NT2/D1 (cell line): ENCODE measurements at regions not wholly inside any gene's neighbourhood (a gene's known extent, or its start where the extent isn't known, plus 50 kb on each side); places are given as distances from the start of the nearest gene placed in this dataset.

ENCODE experiments used
- DNase-seq: peaks from one replicate; pipeline ENCODE4 v3.0.0-alpha.2; 2011; ENCODE audit warnings: low read depth, low spot score
- H3K27me3 ChIP-seq: 2 replicates; pipeline ENCODE4 v1.6.0; 2011; ENCODE audit warnings: mild to moderate bottlenecking; ENCODE audit not compliant: insufficient read length, insufficient read depth
- H3K36me3 ChIP-seq: 2 replicates; pipeline ENCODE4 v1.6.1; 2011; ENCODE audit warnings: mild to moderate bottlenecking, low read length, mixed read lengths; ENCODE audit not compliant: insufficient read depth, insufficient read length
- H3K4me1 ChIP-seq: 2 replicates; pipeline ENCODE4 v1.5.1; 2011; ENCODE audit not compliant: insufficient read depth, insufficient read length
- H3K4me3 ChIP-seq: 2 replicates; pipeline ENCODE4 v1.5.1; 2011; ENCODE audit warnings: low read depth; ENCODE audit not compliant: insufficient read length
- H3K9ac ChIP-seq: 2 replicates; pipeline ENCODE4 v1.6.0; 2011; ENCODE audit warnings: low read depth; ENCODE audit not compliant: insufficient read length
- H3K9me3 ChIP-seq: 2 replicates; pipeline ENCODE4 v1.5.1; 2011; ENCODE audit warnings: mild to moderate bottlenecking, low read length; ENCODE audit not compliant: insufficient read depth
- SUZ12 ChIP-seq: IDR thresholded peaks from 2 replicates; pipeline ENCODE4 v1.6.1; 2011; ENCODE audit not compliant: insufficient read length, insufficient read depth; ENCODE audit errors: extremely low read depth
- YY1 ChIP-seq: IDR thresholded peaks from 2 replicates; pipeline ENCODE4 v1.6.1; 2011; ENCODE audit not compliant: insufficient read length, insufficient read depth
- ZNF274 ChIP-seq: IDR thresholded peaks from 2 replicates; pipeline ENCODE4 v1.6.1; 2011; ENCODE audit warnings: mild to moderate bottlenecking, low read depth, low read length

GRCh38 chr12:13283867-13284266 lies 87.3 kb downstream of the EMP1 start:
- TF ChIP-seq ZNF274 (no peak), YY1 (no peak), SUZ12 (no peak)
- peaks cover 20% of the 10 kb centered on the region for H3K27me3 ChIP-seq
- no peaks in the 10 kb centered on the region for H3K36me3 ChIP-seq
- peaks cover 18% of the 10 kb centered on the region; the same call in 1 of the 2 replicates for H3K9me3 ChIP-seq
- no peak overlapping the region for H3K4me3 ChIP-seq
- no peak overlapping the region for H3K9ac ChIP-seq
- DNase-seq, result no peak
- no peaks in the 10 kb centered on the region for H3K4me1 ChIP-seq

DNA sequence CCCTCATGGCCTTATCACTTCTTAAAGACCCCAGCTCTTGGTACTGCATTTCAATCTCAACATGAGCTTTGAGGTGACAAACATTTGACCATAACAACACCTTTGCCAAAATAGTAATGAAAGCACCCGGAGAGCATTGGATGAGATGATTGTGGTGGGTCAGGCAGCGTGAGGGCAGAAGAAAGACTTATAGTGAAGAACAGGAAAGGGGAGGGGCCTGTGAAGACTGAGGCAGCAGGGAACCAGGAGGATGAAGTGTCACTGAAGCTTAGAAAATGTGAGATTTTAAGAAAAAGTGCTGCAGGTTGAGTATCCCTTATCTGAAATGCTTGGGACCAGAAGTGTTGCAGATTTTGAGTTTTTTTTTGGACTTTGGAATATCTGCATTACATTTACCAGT lies 86.3 kb downstream of the EMP1 start:
- Histone ChIP-seq H3K9ac (no peak overlapping the region), H3K27me3 (peaks cover 27% of the 10 kb centered on the region), H3K36me3 (no peaks in the 10 kb centered on the region), H3K4me3 (no peak overlapping the region), H3K4me1 (peaks cover 4% of the 10 kb centered on the region), H3K9me3 (peaks cover 18% of the 10 kb centered on the region; the same call in 1 of the 2 replicates)
- TF ChIP-seq YY1, result no peak
- no peak for TF ChIP-seq SUZ12
- no peak for TF ChIP-seq ZNF274
- DNase-seq, result no peak

DNA sequence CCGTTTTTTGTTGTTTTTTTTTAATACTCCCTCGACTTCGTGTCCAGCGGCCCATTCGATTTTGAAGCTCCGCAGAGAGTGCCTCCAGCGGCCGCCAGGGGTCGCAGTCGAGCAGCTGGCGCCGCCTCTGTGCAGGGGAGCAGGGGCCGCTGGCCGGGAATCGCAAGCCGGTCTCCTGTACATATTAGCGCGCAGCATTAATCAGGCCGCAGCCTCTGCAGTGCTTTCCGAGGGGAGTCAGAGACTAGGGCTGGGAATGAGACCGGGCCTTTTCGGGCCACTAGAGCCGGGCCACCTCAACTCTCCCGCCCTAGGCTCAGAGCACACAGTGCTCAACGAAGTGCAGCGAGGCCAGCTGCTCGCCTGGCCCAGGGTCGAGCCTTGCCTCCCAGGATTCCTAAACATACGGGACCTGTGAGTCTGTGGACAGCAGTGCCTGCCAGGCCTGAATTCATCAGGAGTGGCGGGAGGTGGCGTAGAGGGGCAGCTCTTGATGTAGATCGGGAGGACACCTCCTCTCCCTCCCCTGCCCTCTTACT lies 81.8 kb downstream of the EMP1 start:
- peak; percentile 91 for DNase-seq
- H3K4me1 ChIP-seq, result peaks cover 6% of the 10 kb centered on the region
- H3K9ac ChIP-seq, result peak overlapping the region; percentile 76
- TF ChIP-seq SUZ12 (peak; percentile 20), YY1 (no peak)
- H3K27me3 ChIP-seq, result peaks cover 30% of the 10 kb centered on the region
- peaks cover 6% of the 10 kb centered on the region; the same call in 1 of the 2 replicates for H3K9me3 ChIP-seq
- H3K4me3 ChIP-seq, result peak overlapping the region; percentile 13
- no peaks in the 10 kb centered on the region for H3K36me3 ChIP-seq

DNA sequence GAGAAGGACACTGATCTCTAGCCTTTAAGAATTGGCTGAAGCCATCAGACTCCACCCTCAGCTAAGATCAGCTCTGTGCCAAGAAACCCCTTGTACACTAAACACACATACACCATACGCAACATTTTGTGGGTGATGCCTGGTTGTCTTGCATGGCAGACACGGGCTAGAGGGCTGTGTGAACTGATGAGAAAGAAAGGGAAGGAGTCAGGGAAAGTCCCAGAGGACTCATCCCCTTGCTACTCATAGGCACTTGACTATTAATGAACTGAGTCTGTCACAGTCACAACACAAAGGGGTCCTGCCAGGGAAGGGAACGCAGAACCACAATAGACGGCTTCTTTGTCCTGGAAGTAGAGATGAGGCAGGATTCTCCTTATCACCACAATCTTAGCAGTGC lies 80.8 kb downstream of the EMP1 start:
- Histone ChIP-seq H3K4me1 (peaks cover 6% of the 10 kb centered on the region), H3K4me3 (no peak overlapping the region), H3K9ac (no peak overlapping the region), H3K36me3 (no peaks in the 10 kb centered on the region), H3K27me3 (peaks cover 30% of the 10 kb centered on the region), H3K9me3 (peaks cover 6% of the 10 kb centered on the region; the same call in 1 of the 2 replicates)
- TF ChIP-seq YY1, result no peak
- no peak for TF ChIP-seq ZNF274
- TF ChIP-seq SUZ12, result no peak
- no peak for DNase-seq

GRCh38 chr12:13275241-13276085 lies 78.9 kb downstream of the EMP1 start:
- H3K9ac ChIP-seq, result no peak overlapping the region
- H3K4me3 ChIP-seq, result no peak overlapping the region
- H3K36me3 ChIP-seq, result no peaks in the 10 kb centered on the region
- H3K4me1 ChIP-seq, result peaks cover 6% of the 10 kb centered on the region
- peaks cover 6% of the 10 kb centered on the region; the same call in 1 of the 2 replicates for H3K9me3 ChIP-seq
- peaks cover 25% of the 10 kb centered on the region for H3K27me3 ChIP-seq
- TF ChIP-seq SUZ12 (no peak), ZNF274 (no peak), YY1 (no peak)
- DNase-seq, result no peak

DNA sequence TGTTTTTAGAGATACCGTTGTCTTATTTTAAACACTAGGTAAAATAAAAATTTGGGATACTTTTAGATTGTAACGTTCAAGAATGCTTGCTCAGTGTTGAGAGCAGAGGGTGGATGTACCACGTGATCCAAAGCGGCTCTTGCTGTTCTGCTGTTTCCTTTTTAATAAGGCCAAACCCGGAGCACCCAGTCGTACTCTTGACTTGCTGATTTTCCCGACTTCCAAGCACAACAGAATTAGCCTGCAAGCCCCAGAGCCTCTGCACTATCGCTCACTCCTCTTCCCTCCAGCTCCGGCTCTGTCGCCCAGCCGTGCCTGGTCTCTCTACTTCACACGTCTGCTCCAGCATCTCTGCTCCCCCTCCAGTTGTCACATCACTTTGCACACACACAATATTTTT lies 77.3 kb downstream of the EMP1 start:
- Histone ChIP-seq H3K9ac (no peak overlapping the region), H3K27me3 (peaks cover 9% of the 10 kb centered on the region), H3K4me3 (no peak overlapping the region), H3K4me1 (peaks cover 6% of the 10 kb centered on the region), H3K36me3 (no peaks in the 10 kb centered on the region), H3K9me3 (no peaks in the 10 kb centered on the region; the same call in 1 of the 2 replicates)
- TF ChIP-seq ZNF274, result no peak
- no peak for TF ChIP-seq SUZ12
- no peak for TF ChIP-seq YY1
- no peak for DNase-seq

- H3K9me3 ChIP-seq, result no peaks in the 10 kb centered on the region; the same call in 1 of the 2 replicates
- H3K4me1 ChIP-seq, result peaks cover 3% of the 10 kb centered on the region
- peaks cover 3% of the 10 kb centered on the region for H3K27me3 ChIP-seq
- TF ChIP-seq SUZ12 (no peak), ZNF274 (no peak), YY1 (no peak)
- H3K36me3 ChIP-seq, result no peaks in the 10 kb centered on the region
- no peak for DNase-seq
- H3K4me3 ChIP-seq, result no peak overlapping the region
- H3K9ac ChIP-seq, result no peak overlapping the region
Observed at GRCh38 chr12:13273097-13273496, 76.6 kb downstream of the EMP1 start.
